Activated naive CD4-positive, alpha-beta T cell treated with anti-CD3 and anti-CD28 coated beads, Interleukin-2, amount 50 U/mL, for 72 hours (primary cell): ENCODE measurements at regions not wholly inside any gene's neighbourhood (a gene's known extent, or its start where the extent isn't known, plus 50 kb on each side); places are given as distances from the start of the nearest gene placed in this dataset.

ENCODE experiments used
- ATAC-seq, 2 donors: fragments of 150-1000 bp; cut with Tn5 transposase; 2 replicates each; pipeline ENCODE4 v1.10.0; 2021; ENCODE audit warnings: mild to moderate bottlenecking in 2 of 2, moderate library complexity in 2 of 2
- DNase-seq, 2 donors: peaks; one replicate each; pipeline ENCODE4 v3.0.0; 2021 to 2022; ENCODE audit warnings: low spot score in 2 of 2
- H3K27ac Mint-ChIP-seq, 2 donors: one replicate each; pipeline ENCODE4 v1.8.0; 2022; ENCODE audit warnings: mild to moderate bottlenecking in 2 of 2, mixed read lengths in 2 of 2
- H3K36me3 Mint-ChIP-seq, 2 donors: one replicate each; pipeline ENCODE4 v1.8.0; 2022; ENCODE audit warnings: mixed read lengths in 2 of 2
- H3K9me3 Mint-ChIP-seq, 2 donors: one replicate each; pipeline ENCODE4 v1.8.0; 2022; ENCODE audit warnings: mixed read lengths in 2 of 2

- ATAC-seq (peak in 1 of 2 donors; percentile 72), DNase-seq (no peak)
- Mint-ChIP-seq H3K27ac (peak overlapping the region; percentile 13 to 58), H3K36me3 (peaks cover 0 to 4% of the 10 kb centered on the region in 2 donors), H3K9me3 (peaks cover 14 to 15% of the 10 kb centered on the region in 2 donors)
Measured at GRCh38 chr2:9703701-9704221, 73.0 kb upstream of the YWHAQ start.

- Mint-ChIP-seq H3K36me3 (peaks cover 0 to 6% of the 10 kb centered on the region in 2 donors), H3K27ac (peak overlapping the region in 1 of 2 donors; percentile 70), H3K9me3 (peaks cover 14 to 15% of the 10 kb centered on the region in 2 donors)
- ATAC-seq = no peak
- no peak for DNase-seq
Measured at GRCh38 chr2:9704600-9704999, 73.8 kb upstream of the YWHAQ start.

- ATAC-seq (no peak), DNase-seq (no peak)
- Mint-ChIP-seq H3K9me3 (peaks cover 14 to 15% of the 10 kb centered on the region in 2 donors), H3K36me3 (peaks cover 0 to 9% of the 10 kb centered on the region in 2 donors), H3K27ac (no peak overlapping the region)
Measured at GRCh38 chr2:9705196-9705595, 74.4 kb upstream of the YWHAQ start.

GRCh38 chr2:9707008-9707407 lies 76.2 kb upstream of the YWHAQ start:
- Mint-ChIP-seq H3K27ac (no peak overlapping the region), H3K36me3 (peaks cover 0 to 9% of the 10 kb centered on the region in 2 donors), H3K9me3 (peaks cover 5 to 7% of the 10 kb centered on the region in 2 donors)
- DNase-seq (no peak), ATAC-seq (no peak)

GRCh38 chr2:9707611-9708160 lies 76.9 kb upstream of the YWHAQ start:
- no peak for DNase-seq
- ATAC-seq = no peak
- no peak overlapping the region for H3K27ac Mint-ChIP-seq
- H3K9me3 Mint-ChIP-seq = peaks cover 0 to under 1% of the 10 kb centered on the region in 2 donors
- H3K36me3 Mint-ChIP-seq = peaks cover 0 to 5% of the 10 kb centered on the region in 2 donors

GRCh38 chr2:9708683-9709538 lies 78.1 kb upstream of the YWHAQ start:
- Mint-ChIP-seq H3K27ac (peak overlapping the region; percentile 49 to 95), H3K9me3 (no peaks in the 10 kb centered on the region), H3K36me3 (peaks cover 0 to 4% of the 10 kb centered on the region in 2 donors)
- ATAC-seq (peak; percentile 68 to 81), DNase-seq (peak in 1 of 2 donors; percentile 43)

- Mint-ChIP-seq H3K27ac (peak overlapping the region; percentile 49 to 95), H3K36me3 (peaks cover 0 to 4% of the 10 kb centered on the region in 2 donors), H3K9me3 (no peaks in the 10 kb centered on the region)
- DNase-seq (no peak), ATAC-seq (peak in 1 of 2 donors; percentile 3)
Measured at GRCh38 chr2:9709539-9710285, 78.9 kb upstream of the YWHAQ start.

- peak; percentile 38 to 40 for ATAC-seq
- Mint-ChIP-seq H3K9me3 (no peaks in the 10 kb centered on the region), H3K27ac (no peak overlapping the region), H3K36me3 (peaks cover 0 to 4% of the 10 kb centered on the region in 2 donors)
- peak in 1 of 2 donors; percentile 17 for DNase-seq
Measured at GRCh38 chr2:9710311-9710710, 79.5 kb upstream of the YWHAQ start.

GRCh38 chr2:9712263-9712662 lies 81.5 kb upstream of the YWHAQ start:
- ATAC-seq = peak in 1 of 2 donors; percentile 15
- Mint-ChIP-seq H3K9me3 (no peaks in the 10 kb centered on the region), H3K27ac (peak overlapping the region in 1 of 2 donors; percentile 88), H3K36me3 (peaks cover 0 to 4% of the 10 kb centered on the region in 2 donors)
- no peak for DNase-seq

GRCh38 chr2:9714630-9715214 lies 83.9 kb upstream of the YWHAQ start:
- no peaks in the 10 kb centered on the region for H3K9me3 Mint-ChIP-seq

GRCh38 chr2:9715238-9715637 lies 84.4 kb upstream of the YWHAQ start:
- H3K27ac Mint-ChIP-seq = no peak overlapping the region
- no peak for ATAC-seq

More at GRCh38 chr2:9714630-9715214, 83.9 kb upstream of the YWHAQ start:
- Mint-ChIP-seq H3K27ac (no peak overlapping the region), H3K36me3 (peaks cover 0 to 2% of the 10 kb centered on the region in 2 donors)
- no peak for ATAC-seq
- DNase-seq = no peak

GRCh38 chr2:9717886-9718451 lies 87.2 kb upstream of the YWHAQ start:
- Mint-ChIP-seq H3K9me3 (no peaks in the 10 kb centered on the region), H3K36me3 (no peaks in the 10 kb centered on the region), H3K27ac (peak overlapping the region in 1 of 2 donors; percentile 13)
- ATAC-seq (no peak), DNase-seq (no peak)

More at GRCh38 chr2:9715238-9715637, 84.4 kb upstream of the YWHAQ start:
- Mint-ChIP-seq H3K36me3 (no peaks in the 10 kb centered on the region), H3K9me3 (no peaks in the 10 kb centered on the region)
- no peak for DNase-seq

- Mint-ChIP-seq H3K36me3 (no peaks in the 10 kb centered on the region), H3K27ac (peak overlapping the region in 1 of 2 donors; percentile 4), H3K9me3 (no peaks in the 10 kb centered on the region)
- ATAC-seq = no peak
- DNase-seq = no peak
Measured at GRCh38 chr2:9720352-9721093, 89.7 kb upstream of the YWHAQ start.

- no peak for ATAC-seq
- no peak for DNase-seq
- Mint-ChIP-seq H3K27ac (peak overlapping the region in 1 of 2 donors; percentile 4), H3K9me3 (no peaks in the 10 kb centered on the region), H3K36me3 (no peaks in the 10 kb centered on the region)
Measured at GRCh38 chr2:9721344-9721743, 90.5 kb upstream of the YWHAQ start.

- no peaks in the 10 kb centered on the region for H3K36me3 Mint-ChIP-seq
- H3K27ac Mint-ChIP-seq = no peak overlapping the region
- no peak for DNase-seq
- H3K9me3 Mint-ChIP-seq = no peaks in the 10 kb centered on the region
- no peak for ATAC-seq
Measured at GRCh38 chr2:9722451-9722850, 91.7 kb upstream of the YWHAQ start.
